ENCODE measurements at regions not wholly inside any gene's neighbourhood (a gene's known extent, or its start where the extent isn't known, plus 50 kb on each side); places are given as distances from the start of the nearest gene placed in this dataset.

GRCh38 chr4:27140486-27140885 lies 279.8 kb downstream of the STIM2 start:
- TF ChIP-seq CTCF (IDR thresholded peaks at IDR 0.05) (no peak), ZFX (IDR thresholded peaks at IDR 0.05; ENCODE audit: borderline replicate concordance) (no peak)
